GM19099 (cell line): ENCODE measurements at regions not wholly inside any gene's neighbourhood (a gene's known extent, or its start where the extent isn't known, plus 50 kb on each side); places are given as distances from the start of the nearest gene placed in this dataset.

Source experiments
- POLR2A ChIP-seq: IDR thresholded peaks from 3 replicates; pipeline ENCODE4 v1.6.1; 2011; ENCODE audit warnings: low read depth; ENCODE audit not compliant: insufficient read length; ENCODE audit errors: extremely low read depth

DNA sequence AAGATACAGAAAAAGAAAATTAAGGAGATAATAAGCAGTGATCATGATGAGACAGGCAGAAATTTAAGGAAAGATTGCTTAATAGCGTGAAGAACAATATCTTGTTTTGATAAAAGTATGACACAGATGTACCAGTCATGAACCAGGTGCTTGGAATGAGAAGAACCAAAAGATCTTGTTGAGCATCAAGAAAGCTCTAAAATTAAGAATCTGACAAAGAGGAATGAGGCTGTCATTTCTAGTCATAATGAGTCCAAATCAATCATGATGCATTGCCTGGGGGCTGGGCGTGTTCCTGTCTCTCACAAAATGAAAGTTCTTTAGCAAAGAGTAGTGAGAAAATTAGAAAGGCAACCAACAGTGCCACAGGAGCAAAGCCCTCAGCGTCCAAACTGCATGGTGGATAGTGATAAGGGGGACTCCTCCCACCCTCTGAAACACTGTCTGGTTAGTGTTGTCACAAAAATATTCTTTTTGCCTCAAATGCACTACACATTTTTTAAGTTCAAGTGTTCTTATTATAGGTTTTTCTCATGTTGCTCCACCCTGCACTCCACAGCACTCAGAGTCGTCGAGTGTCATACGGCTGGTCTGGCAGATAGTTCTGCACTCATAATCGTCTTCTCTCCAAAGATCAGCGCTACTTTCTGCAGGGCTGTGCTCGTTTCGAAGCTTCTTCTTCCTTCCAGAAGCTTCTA, 439.6 kb downstream of the TNS3 start:
- no peak for TF ChIP-seq POLR2A

DNA sequence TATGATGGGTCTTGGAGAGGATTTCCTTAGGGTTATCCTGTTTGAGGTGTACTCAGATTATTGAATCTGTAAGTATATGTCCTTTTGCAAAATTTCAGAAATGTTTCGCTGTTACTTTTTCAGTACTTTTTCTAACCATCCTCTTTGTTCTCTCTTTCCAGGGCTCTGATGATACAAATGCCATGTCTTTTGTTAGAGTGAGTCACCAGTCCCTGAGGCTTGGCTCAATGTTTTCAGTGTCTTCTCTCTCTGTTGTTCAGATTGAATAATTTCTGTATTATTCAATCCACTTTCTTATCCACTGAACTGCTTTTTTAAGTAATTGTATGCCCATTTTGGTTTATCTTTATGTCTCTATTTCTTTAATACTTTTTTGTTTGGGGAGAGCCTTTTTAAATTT, 449.4 kb downstream of the TNS3 start:
- TF ChIP-seq POLR2A: no peak

DNA sequence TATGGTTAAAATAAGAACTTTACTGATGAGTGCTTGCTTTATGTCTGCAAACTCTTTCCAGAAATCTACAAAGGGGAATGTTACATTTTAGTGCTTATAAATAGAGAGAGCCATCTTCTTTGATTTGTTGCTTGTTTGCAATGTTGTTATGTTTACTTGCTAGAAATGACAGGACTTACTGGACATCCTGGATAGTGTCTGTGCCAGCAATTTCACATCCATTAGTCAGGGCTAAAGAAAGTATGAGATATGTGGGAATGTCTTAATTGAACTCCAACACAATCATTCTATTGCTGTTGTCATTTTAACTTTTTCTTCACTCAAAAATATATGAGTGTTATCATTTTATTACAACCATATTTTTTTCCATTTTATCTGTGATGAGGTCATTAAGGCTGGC, 453.2 kb downstream of the TNS3 start:
- TF ChIP-seq POLR2A: no peak

DNA sequence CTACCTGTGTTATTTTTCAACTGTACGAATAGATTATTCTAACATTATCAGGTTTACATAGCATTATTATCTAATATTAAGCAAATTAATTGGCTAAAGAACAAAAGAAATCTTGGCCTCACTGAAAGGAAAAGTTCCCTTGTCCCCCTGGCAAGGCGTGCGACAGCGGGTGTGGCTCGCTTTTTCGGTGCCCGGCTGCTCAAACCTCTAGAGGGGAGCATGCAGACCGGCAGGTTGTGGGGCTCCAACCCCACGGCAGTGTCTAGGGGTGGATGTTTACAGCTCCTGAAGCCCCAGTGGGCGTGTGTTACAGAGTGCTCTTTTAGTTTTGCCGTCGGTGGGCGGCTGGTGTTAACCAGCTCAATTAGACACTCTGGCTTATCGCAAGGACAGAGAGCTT, 456.4 kb downstream of the TNS3 start:
- TF ChIP-seq POLR2A: no peak

DNA sequence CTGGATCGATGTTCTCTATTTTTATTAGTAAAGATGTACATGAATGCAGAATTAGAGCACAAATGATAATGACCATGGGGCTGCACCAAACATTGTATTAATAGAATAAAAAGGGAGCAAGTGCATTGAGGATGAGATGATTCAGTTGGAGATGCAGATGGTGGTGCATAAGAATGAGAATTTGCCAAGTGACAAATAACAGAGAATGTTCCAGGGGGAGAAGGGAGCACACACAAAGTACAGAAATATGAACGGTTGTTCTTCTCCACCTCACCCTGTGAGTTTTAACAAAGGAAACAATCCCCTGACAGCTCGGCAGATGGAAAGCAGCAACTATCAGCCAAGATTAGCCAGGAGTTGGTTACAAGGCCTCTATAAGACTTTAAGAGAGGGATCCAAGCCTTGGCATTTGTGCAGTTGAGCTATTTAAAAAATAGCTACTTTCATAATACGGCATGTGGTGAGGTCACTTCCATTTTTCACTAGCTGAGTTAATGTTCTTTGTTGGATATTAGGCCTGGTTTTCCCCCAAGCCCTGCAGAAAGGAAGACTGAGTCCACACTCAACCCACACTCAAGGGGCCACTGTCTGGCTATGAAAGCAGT, 462.5 kb downstream of the TNS3 start:
- no peak for TF ChIP-seq POLR2A

DNA sequence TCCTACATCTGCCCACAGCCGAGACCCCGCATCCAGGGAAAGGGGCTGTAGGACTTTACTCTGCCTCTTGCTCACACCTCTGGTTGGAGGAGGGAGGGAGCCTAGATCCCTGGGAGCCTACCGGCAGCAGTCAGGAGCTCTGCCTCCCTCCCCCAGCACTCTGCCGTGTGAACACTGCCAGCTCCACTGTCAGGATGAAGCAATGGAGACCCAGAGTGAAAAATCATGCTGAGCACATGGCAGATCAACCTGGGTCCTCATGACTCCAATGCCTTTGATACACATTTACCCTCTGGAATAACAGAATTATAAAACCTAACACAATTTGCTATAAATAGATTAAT, 477.7 kb downstream of the TNS3 start:
- no peak for TF ChIP-seq POLR2A

DNA sequence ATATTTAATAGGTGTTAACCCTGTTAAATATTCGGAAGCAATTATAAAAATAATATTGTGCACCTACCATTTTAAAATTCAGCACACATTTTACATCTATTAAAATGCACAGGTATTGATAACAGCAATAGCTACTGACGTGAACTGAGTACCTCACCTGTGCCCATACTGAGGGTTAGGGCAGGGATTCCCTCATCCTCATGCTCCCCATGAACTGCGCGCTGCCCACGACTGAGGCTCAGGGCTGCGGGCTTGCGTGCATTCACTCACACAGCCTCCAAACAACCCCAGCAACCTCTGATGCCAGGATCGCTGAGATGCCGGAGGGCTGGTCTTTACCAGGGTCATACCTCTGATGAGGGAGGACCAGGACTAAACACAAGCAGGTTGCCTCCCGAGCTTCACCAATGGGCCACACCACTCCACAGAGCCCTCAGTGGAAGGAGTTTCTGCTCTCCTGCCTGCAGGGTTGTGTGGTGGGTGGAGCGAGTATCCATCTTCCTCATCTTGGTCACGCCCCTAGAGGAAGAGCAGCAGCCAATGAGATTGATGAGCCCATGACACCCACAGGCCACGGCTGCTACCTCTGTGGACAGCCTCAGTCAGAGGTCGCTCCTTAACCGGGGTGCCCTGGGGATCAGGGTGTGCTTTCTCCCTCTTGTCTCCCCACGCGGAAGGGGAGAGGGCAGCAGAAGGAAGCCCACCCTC, 478.3 kb downstream of the TNS3 start:
- no peak for TF ChIP-seq POLR2A

DNA sequence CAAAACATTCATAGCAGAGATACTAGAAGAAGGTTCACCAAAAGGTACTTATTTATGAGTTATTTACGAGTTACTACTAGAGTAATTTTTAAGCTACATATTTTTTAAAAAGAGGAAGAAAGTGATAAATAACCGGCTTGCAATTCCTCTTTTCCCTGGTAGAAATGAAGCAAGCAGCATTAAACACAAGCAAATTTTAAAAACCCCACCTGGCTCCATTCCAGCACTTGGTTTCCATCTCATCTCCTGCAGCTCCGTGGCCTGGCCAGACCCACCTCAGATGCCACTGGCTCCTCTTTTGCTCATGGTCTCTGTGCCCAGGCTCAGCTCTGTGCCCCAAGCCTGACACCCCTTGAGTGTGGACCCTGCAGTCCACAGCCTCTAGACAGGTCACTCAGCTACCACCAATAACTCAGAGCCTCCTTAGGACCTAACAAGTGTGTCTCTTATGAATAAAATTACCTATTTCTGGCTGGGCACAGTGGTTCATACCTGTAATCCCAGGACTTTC, 479.5 kb downstream of the TNS3 start:
- TF ChIP-seq POLR2A: no peak

DNA sequence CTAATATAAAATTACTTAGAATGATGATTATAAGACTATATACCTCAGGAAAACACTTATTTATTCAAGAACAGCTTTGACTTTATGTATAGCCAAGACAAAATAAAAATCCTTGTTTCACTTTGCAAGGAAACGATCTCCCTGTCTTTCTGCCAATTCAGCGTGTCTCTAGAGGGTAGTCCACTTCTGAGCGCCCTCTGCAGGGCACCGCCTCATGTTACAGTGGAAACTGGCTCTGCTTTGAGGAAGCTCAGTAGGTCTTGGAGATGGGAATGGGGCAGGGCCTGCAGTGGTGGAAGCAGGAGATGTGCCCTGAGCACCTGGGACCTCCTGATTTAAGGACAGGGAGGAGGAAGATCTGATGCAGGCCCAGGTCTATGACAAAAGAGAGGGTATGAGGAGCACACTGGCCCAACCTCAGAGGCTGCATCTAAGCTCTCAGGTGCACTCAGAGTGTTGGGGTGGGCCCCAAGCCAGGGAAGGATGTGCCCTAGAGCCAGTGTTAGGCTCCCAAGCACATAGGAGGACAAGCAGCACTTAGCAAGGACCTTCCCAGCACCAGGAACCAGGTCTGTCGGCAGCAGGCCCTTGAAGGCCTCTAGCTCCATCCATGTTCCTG, 481.0 kb downstream of the TNS3 start:
- TF ChIP-seq POLR2A: no peak

DNA sequence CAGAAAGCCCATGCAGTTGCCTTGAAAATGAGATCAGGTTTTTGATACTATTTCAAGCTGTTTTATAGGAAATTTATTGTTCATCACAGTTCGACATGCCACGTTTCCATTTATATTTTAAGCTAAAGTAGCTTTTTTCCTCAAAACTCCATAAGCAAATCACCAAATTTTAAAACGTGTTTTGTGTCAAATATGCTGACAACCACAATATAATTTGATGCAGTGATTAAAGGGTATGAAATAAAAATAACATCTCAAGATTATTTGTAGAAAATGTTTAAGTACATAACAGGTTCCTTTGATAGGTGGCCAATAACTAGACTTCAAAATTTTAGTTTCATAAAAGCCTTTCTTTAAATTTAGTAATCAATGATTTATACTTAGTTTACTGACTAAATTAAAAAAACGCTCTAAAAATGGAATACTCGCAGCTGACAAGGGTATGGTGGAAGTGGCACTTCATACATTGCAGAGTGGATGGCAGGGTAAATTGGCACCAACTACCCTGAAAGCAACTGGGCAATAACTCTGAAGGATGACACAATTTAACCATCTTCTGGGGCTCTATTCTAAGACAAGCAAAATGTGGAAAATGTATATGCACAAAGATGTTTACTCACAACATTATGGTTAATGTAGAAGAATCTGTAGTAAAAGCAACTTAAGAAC, 481.6 kb downstream of the TNS3 start:
- TF ChIP-seq POLR2A: no peak

DNA sequence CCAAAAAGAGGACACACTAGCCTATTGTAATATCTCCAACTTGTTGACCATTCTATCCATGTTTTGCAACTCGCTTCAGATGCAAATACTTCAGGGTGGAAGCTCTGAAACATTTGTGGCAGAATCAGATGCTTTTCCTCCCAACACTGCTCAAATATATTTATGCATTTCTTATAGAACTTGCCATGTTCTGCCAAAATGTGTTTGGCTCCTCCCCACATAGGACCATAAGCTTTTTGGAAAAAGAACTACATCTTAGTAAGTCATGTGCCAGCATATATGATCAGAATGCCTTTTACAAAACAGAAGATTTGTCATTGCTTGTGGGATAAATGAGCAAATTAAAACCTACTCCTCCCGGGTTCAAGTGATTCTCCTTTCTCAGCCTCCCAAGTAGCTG, 484.5 kb downstream of the TNS3 start:
- TF ChIP-seq POLR2A: no peak

DNA sequence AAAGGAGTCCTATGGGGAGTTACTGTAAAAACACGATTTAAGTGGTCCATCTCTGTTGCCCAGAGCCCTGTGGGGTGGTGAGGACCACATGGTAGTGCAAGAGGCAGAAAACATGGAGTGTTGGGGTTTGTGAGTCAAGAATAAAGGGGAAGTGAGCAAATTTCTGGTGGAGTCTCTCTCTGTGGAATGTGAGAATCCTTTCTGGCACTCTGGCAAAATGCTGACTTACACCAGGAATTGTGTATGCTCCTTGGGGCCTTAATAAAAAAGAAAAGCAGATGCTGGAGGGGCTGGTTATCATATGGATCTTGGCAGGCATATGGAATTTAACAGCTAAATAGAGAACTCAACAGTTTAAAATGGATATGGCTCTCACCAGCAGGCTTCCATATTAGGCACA, 486.0 kb downstream of the TNS3 start:
- TF ChIP-seq POLR2A: no peak

DNA sequence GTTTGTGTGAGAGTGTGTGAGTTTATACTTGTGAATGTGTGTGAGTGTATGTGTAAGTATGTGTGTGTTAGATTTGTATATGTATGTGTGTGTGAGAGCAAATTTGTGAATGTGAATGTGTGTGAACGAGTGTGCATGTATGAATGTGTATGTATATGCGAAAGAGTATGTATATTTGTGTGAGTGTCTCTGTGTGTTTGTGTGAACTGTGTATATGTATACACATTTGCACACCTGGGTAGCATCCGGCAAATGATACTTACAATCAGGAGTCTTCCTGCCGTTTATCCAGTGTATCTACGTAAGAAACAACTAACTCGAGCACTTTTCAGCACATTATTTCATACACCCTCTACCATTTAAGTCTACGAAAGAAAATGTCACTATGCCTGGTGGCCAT, 487.4 kb downstream of the TNS3 start:
- TF ChIP-seq POLR2A: no peak

DNA sequence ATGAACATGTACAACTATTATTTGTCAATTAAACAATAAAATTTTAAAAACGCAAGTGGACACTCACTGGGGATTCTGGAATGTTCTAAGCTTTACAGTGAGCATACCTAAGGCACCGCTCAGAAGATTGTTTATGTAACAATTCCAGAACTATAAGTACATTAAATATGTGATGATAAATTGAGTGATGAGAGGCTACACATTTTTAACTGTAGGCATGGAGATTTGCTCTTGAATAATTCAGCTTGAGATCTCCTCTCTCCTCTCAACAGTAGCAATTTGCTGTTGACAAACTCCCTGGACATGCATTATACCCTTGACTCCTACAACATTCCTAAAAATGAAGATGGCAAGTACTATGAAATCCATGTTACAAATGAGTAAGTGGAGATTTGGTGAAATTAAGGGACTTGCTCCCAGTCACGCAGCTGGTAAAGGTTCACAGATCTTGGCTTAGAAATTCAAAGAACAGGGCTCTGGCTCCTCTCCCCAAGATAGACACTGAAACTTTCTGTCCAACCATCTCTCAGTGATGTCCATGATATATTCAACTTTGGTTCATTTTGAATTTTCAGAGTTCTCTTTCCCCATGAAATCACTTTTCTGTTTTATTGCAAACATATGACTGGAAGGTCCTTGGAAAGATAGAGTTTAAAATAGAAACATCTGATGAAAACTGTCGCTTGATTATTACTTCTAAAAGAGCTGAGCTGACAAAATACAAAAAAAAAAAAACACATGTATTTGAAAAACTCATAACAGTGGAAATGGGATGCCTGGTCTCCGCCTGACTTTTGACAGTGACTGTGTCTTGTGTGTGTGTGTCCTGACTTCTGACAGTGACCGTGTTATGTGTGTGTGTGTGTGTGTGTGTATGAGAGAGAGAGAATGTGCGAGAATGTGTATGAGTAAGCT, 488.3 kb downstream of the TNS3 start:
- TF ChIP-seq POLR2A: no peak
